ENCODE measurements at regions not wholly inside any gene's neighbourhood (a gene's known extent, or its start where the extent isn't known, plus 50 kb on each side); places are given as distances from the start of the nearest gene placed in this dataset.
A peak's percentile ranks its signal among the peaks of the same experiment; 100 is the strongest.

GRCh38 chr18:7288544-7288943, 57.7 kb downstream of the LRRC30 start:
- TF ChIP-seq, protein P1, sequence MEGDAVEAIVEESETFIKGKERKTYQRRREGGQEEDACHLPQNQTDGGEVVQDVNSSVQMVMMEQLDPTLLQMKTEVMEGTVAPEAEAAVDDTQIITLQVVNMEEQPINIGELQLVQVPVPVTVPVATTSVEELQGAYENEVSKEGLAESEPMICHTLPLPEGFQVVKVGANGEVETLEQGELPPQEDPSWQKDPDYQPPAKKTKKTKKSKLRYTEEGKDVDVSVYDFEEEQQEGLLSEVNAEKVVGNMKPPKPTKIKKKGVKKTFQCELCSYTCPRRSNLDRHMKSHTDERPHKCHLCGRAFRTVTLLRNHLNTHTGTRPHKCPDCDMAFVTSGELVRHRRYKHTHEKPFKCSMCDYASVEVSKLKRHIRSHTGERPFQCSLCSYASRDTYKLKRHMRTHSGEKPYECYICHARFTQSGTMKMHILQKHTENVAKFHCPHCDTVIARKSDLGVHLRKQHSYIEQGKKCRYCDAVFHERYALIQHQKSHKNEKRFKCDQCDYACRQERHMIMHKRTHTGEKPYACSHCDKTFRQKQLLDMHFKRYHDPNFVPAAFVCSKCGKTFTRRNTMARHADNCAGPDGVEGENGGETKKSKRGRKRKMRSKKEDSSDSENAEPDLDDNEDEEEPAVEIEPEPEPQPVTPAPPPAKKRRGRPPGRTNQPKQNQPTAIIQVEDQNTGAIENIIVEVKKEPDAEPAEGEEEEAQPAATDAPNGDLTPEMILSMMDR (IDR thresholded peaks at IDR 0.05; ENCODE audit: low read length, missing control alignments): no peak
- DNase-seq (ENCODE audit: low read depth): no peak
- no peak overlapping the region for H3K4me3 ChIP-seq (replicated peaks; ENCODE audit: low read depth, low read length)

- TF ChIP-seq, protein P1 (IDR thresholded peaks at IDR 0.05; ENCODE audit: low read length, missing control alignments): no peak
- H3K4me3 ChIP-seq (replicated peaks; ENCODE audit: low read depth, low read length): no peak overlapping the region
- DNase-seq (ENCODE audit: low read depth): no peak
These were observed 59.2 kb downstream of the LRRC30 start for GRCh38 chr18:7290077-7290476.

- no peak overlapping the region for H3K4me3 ChIP-seq (replicated peaks; ENCODE audit: low read depth, low read length)
- no peak for DNase-seq (ENCODE audit: low read depth)
- TF ChIP-seq, protein P1 (IDR thresholded peaks at IDR 0.05; ENCODE audit: low read length, missing control alignments): no peak
These were observed 60.2 kb downstream of the LRRC30 start for GRCh38 chr18:7291046-7291445.

DNA sequence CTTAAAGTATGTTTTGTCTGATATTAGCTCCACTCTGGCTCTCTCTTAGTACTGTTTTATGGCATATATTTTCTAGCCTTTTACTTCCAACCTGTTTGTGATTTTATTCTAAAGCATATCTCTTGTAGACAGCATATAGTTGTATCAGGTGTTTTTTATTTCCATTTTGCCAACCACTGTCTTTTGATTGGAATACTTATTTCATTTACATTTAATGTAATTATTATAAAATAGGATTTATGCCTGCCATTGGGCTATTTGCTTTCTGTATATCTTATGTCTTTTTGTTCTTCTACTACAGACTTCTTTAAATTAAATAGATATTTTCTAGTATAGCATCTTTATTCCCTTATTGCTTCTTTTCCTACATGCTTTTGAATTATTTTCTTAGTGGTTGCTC, 67.3 kb downstream of the LRRC30 start:
- TF ChIP-seq, protein P1 (IDR thresholded peaks at IDR 0.05; ENCODE audit: low read length, missing control alignments): no peak
- H3K4me3 ChIP-seq (replicated peaks; ENCODE audit: low read depth, low read length): no peak overlapping the region
- no peak for DNase-seq (ENCODE audit: low read depth)

DNA sequence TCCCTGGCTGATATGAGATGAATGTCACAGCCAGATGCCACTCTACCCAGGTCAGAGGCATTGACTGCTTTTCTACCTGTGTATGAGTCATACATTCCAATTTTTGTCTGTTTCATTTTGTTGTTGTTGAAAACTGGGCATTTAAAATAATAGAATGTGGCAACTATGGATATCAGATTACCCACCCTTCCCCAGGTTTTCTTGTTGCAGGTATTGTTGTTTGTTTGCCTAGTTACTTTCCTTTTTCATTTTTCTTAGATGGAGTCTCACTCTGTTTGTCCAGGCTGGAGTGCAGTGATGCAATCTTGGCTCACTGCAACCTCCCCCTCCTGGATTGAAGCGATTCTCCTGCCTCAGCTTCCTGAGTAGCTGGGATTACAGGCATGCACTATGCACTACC, 70.2 kb downstream of the LRRC30 start:
- TF ChIP-seq, protein P1 (IDR thresholded peaks at IDR 0.05; ENCODE audit: low read length, missing control alignments): no peak
- no peak overlapping the region for H3K4me3 ChIP-seq (replicated peaks; ENCODE audit: low read depth, low read length)
- peak; percentile 28 for DNase-seq (ENCODE audit: low read depth)

DNA sequence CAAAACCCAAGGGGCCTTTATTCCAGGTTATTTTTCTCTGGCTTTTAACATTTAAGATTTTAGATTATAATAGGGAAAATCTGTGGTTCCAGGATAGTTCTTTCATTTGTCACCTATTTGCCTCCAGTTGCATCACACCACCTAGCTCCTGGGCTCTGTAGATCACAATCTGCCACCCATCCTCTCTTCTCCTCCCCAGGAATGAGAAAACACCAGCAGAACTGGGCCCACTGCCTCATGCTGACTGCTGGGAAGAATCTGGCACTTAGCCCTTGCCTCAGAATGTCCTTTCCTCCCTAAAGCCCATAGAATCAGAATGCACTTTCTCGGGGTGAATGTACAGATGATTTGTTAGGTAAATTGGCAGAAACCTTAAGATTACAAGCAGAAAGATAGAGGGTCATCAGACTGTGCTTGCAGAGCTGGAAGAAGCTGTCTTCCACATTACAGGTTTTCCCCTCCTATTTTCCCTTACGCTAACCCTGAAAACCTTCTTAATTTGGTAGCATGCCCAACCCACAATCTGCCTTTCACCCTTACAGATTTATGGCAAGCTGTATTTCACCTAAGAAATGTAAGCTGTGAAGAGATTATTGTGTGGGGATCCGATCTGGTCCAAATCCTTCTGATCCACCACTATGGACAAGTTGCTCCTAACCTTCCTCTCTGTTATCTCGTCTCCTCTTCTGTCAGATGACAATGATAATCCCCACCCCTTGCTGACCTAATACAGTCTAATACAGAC, 72.6 kb downstream of the LRRC30 start:
- peak; percentile 6 for DNase-seq (ENCODE audit: low read depth)
- no peak overlapping the region for H3K4me3 ChIP-seq (replicated peaks; ENCODE audit: low read depth, low read length)
- TF ChIP-seq, protein P1 (IDR thresholded peaks at IDR 0.05; ENCODE audit: low read length, missing control alignments): no peak

DNA sequence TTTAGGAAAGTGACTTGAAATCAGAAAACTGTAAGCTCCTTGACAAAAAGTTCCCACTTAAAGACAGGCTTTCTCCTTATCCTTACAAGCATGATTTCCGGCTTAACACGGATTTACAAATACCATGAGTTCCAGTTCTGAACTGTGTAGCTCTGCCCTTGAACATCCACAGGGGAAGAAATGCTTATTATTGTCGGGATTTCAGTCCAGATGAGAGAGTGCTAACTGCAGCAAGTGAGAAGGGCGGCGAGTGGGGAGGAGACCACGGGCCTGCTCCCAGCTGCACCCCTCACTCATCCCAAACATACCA, 73.1 kb downstream of the LRRC30 start:
- H3K4me3 ChIP-seq (replicated peaks; ENCODE audit: low read depth, low read length): no peak overlapping the region
- DNase-seq (ENCODE audit: low read depth): no peak
- TF ChIP-seq, protein P1 (IDR thresholded peaks at IDR 0.05; ENCODE audit: low read length, missing control alignments): no peak

Data from fibroblast of pulmonary artery (primary cell).